DMS114 treated with DMSO at 0.1 percent for 48 hours (cell line): ENCODE measurements at regions not wholly inside any gene's neighbourhood (a gene's known extent, or its start where the extent isn't known, plus 50 kb on each side); places are given as distances from the start of the nearest gene placed in this dataset.
"Not testable (repeated sequence)": the region's sequence is repeated elsewhere in the genome, so short reads cannot be mapped to it uniquely, and the experiment has no call there.

Experiments used
- DNase-seq: peaks from one replicate; lab custom pipeline; 2025; ENCODE audit not compliant: unreplicated experiment; lab: John Stamatoyannopoulos, UW

GRCh38 chr13:50618206-50618605, 225.3 kb downstream of the DLEU7 start:
- DNase-seq: no peak

GRCh38 chr13:50626101-50626547, 217.4 kb downstream of the DLEU7 start:
- no peak for DNase-seq

- no peak for DNase-seq
Measured at GRCh38 chr13:50627111-50627510, 216.4 kb downstream of the DLEU7 start.

- DNase-seq: not testable (repeated sequence)
Measured at GRCh38 chr13:50628512-50628911, 215.0 kb downstream of the DLEU7 start.

GRCh38 chr13:50629497-50629896, 214.0 kb downstream of the DLEU7 start:
- DNase-seq: no peak

- DNase-seq: no peak
Measured at GRCh38 chr13:50629966-50630365, 213.5 kb downstream of the DLEU7 start.

GRCh38 chr13:50631041-50631440, 212.5 kb downstream of the DLEU7 start:
- DNase-seq: no peak

GRCh38 chr13:50634339-50634738, 209.2 kb downstream of the DLEU7 start:
- no peak for DNase-seq

GRCh38 chr13:50635504-50635903, 208.0 kb downstream of the DLEU7 start:
- no peak for DNase-seq

- DNase-seq: no peak
Measured at GRCh38 chr13:50636007-50636704, 207.3 kb downstream of the DLEU7 start.

- no peak for DNase-seq
Measured at GRCh38 chr13:50643060-50643459, 200.4 kb downstream of the DLEU7 start.

- DNase-seq: no peak
Measured at GRCh38 chr13:50644081-50644871, 199.2 kb downstream of the DLEU7 start.

- no peak for DNase-seq
Measured at GRCh38 chr13:50645092-50645491, 198.4 kb downstream of the DLEU7 start.

- DNase-seq: no peak
Measured at GRCh38 chr13:50646070-50646469, 197.4 kb downstream of the DLEU7 start.

GRCh38 chr13:50649211-50649610, 194.3 kb downstream of the DLEU7 start:
- no peak for DNase-seq

GRCh38 chr13:50650592-50651504, 192.6 kb downstream of the DLEU7 start:
- no peak for DNase-seq

- no peak for DNase-seq
Measured at GRCh38 chr13:50651922-50652321, 191.6 kb downstream of the DLEU7 start.

- no peak for DNase-seq
Measured at GRCh38 chr13:50654331-50654730, 189.2 kb downstream of the DLEU7 start.

GRCh38 chr13:50661881-50662280, 181.6 kb downstream of the DLEU7 start:
- DNase-seq: not testable (repeated sequence)

- no peak for DNase-seq
Measured at GRCh38 chr13:50664951-50665350, 178.5 kb downstream of the DLEU7 start.

GRCh38 chr13:50668049-50668448, 175.4 kb downstream of the DLEU7 start:
- no peak for DNase-seq
